ENCODE measurements at regions not wholly inside any gene's neighbourhood (a gene's known extent, or its start where the extent isn't known, plus 50 kb on each side); places are given as distances from the start of the nearest gene placed in this dataset.

GRCh38 chr12:43602738-43603137 lies 50.7 kb upstream of the ADAMTS20 start (continued):
- TF ChIP-seq ZBTB44 (tag by site-specific recombination; IDR thresholded peaks at IDR 0.05) (no peak), ZFHX2 (tag by site-specific recombination; conservative IDR thresholded peaks at IDR 0.05) (no peak), ZNF114 (tag by site-specific recombination; IDR thresholded peaks at IDR 0.05) (no peak), YY1 (tag by site-specific recombination; IDR thresholded peaks at IDR 0.05) (no peak), ZNF518A (tag by site-specific recombination; conservative IDR thresholded peaks at IDR 0.05; ENCODE audit: low read depth) (no peak), ZNF473 (tag by site-specific recombination; IDR thresholded peaks at IDR 0.05) (no peak), ZNF792 (tag by site-specific recombination; IDR thresholded peaks at IDR 0.05) (no peak), ZNF501 (tag by site-specific recombination; IDR thresholded peaks at IDR 0.05) (no peak), ZNF571 (tag by site-specific recombination; IDR thresholded peaks at IDR 0.05) (no peak), ZNF529 (tag by site-specific recombination; IDR thresholded peaks at IDR 0.05; ENCODE audit: insufficient replicate concordance) (no peak), ZNF280C (tag by site-specific recombination; IDR thresholded peaks at IDR 0.05) (no peak)
- TF ChIP-seq, protein P1, sequence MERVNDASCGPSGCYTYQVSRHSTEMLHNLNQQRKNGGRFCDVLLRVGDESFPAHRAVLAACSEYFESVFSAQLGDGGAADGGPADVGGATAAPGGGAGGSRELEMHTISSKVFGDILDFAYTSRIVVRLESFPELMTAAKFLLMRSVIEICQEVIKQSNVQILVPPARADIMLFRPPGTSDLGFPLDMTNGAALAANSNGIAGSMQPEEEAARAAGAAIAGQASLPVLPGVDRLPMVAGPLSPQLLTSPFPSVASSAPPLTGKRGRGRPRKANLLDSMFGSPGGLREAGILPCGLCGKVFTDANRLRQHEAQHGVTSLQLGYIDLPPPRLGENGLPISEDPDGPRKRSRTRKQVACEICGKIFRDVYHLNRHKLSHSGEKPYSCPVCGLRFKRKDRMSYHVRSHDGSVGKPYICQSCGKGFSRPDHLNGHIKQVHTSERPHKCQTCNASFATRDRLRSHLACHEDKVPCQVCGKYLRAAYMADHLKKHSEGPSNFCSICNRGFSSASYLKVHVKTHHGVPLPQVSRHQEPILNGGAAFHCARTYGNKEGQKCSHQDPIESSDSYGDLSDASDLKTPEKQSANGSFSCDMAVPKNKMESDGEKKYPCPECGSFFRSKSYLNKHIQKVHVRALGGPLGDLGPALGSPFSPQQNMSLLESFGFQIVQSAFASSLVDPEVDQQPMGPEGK (tag by site-specific recombination; IDR thresholded peaks at IDR 0.05), result no peak
